ENCODE measurements at regions not wholly inside any gene's neighbourhood (a gene's known extent, or its start where the extent isn't known, plus 50 kb on each side); places are given as distances from the start of the nearest gene placed in this dataset.
A peak's percentile ranks its signal among the peaks of the same experiment; 100 is the strongest.
"Not testable (repeated sequence)": the region's sequence is repeated elsewhere in the genome, so short reads cannot be mapped to it uniquely, and the experiment has no call there.

GRCh38 chr6:62889240-62889639, 322.0 kb upstream of the FKBP1C start:
- DNase-seq: no peak

DNA sequence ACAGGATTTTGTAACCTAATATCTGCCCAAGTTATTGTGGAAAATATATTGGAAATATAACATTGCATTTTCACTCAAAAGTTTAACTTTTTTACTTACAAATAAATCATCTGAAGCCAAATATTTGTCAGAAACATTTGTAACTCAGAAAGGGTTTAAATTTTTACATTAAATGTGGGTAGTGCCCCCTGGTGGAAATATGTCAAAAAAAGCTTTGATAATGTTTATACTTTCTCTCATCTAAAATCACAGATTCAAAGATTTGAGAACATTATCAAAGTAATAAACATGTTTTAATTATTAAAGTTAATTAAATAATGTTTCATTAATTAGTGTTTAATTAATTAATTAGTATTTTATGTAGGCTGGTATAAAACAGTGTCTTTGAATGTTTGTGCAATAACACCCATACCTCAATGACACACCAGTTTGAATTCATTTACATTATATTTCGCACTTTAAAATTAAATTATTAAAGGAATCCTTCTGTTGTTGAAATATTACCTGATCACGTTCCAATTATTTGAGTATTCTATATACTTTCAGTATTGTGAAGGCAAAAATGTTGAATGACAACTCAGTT, 320.1 kb upstream of the FKBP1C start:
- peak in 1 of 2 experiments; percentile 3 for DNase-seq

DNA sequence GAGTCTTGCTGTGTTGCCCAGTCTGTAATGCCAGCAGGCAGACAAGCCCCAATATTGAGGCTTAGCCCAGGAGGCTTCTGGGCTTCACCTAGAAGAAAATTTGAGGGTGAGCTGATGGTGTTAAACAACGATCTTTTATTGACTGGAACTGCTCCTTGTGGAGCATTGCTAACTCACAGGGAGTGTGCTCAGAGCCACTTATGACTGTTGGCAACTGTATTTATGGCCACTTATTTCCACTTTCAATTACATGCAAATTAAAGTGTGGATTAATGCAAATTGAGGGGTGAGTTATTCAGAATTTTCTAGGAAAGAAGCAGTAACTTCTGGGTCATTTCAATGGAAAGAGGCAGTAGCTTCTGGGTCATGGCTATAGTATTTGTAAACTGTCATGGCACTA, 317.2 kb upstream of the FKBP1C start:
- no peak for DNase-seq

DNA sequence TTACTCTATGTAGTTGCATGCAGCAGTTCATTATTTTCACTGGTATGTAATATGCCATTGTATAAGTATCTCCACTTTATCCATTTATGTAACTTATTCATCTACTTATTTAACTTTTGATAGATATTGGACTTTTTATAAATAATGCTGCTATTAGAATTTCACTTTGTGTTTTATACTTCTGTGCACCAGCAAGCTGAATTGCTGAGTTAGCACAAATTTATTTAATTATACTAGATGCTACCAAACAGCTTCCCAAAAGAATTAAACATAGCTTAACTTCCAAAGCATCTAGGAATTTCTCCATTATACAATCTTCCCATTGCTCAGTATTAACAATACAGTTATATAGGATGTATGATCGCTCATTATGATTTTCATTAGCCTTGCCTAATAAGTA, 308.0 kb upstream of the FKBP1C start:
- no peak for DNase-seq

DNA sequence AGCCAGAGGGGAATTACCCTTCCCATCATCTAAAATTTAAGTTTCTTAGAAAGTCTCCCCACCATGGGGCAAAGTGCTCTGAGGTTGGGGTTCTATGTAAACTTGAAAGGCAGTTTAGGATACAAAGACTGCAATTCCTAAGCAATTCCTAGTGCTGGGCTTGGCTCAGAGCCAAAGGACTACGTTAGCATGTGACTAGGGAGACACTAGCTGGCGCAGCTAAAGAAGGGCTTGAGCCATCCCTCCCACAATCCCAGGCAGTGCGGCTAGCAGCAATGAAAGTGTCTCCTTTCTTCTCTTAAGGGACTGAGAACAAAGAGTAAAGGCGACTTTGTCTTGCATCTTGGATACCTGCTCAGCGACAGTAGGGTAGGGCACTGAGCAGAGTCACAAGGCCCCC, 306.6 kb upstream of the FKBP1C start:
- DNase-seq: no peak

DNA sequence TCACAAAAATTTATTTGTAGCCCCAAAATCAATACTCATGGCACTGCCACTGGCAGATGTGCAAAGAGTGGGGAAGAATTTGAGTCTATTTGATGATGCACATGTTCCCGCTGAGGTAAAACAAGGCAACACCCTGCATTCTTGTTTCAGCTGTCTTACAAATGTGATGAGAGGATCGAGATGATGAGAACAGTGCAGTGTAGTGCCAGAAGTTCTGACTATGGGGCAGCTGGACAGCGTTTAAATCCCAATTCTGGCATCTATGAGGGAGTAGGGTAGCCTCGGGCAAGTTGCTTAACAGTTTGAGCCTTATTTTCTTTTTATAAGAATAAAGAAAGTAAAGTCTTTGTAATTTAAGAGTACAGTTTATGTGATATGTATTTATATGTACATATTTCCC, 296.7 kb upstream of the FKBP1C start:
- no peak for DNase-seq

- DNase-seq: no peak
Measured at GRCh38 chr6:62923728-62924127, 287.5 kb upstream of the FKBP1C start.

DNA sequence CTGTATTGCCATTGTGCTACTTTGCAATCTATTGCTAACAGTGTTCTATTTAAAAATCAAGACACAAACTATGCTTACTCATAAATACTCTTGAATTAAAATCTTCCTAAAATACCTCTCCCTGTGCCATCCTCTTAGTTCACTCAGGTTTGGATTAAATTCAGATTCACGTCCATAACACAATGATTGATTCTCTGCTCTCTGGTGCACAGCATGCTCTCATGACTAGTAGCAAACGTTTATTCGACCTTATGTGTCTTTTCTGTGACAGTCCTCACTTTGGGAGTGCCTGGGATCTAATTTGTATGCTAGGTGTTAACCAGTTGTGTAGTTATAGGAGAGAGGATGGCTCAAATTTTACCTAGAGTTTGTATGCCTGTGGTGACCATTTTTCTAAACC, 270.4 kb upstream of the FKBP1C start:
- DNase-seq: no peak

DNA sequence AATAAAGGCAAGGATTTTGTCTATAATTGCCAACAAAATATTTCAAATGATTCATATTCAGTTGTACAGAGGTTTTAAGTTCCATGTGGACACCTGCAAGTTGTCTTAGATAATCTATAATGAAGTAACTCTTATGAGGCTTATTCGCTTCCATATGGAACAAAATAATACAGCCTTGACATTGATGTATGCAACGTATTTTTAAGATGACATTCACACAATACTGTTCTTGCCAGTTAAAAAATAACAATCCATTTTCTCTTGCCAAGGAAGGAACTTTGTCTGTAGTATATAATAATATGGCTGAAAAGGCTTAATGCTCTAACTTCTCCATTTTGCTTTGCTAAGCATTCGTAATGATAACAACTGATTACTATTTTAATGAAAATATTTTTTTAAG, 269.3 kb upstream of the FKBP1C start:
- DNase-seq: no peak

GRCh38 chr6:62968834-62969233, 242.4 kb upstream of the FKBP1C start:
- no peak for DNase-seq

GRCh38 chr6:62971976-62972658, 239.2 kb upstream of the FKBP1C start:
- no peak for DNase-seq

DNA sequence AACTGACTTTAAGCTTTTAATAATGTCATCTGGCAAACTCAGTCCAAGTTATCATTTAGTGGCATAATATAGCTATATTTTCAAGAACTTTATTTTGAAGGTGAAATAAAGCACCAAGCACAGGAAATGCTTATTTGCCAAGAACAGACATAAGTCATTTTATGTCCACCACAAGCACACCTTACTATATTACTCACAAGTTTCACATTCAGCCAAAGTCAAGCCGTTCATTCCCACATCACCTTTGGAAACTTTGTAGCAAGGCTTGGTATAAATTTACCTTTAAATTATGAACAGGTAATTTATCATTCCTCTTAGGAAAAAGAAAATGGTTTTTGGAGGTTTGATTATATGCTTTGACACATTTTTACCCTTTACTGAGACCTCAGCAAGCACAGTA, 236.8 kb upstream of the FKBP1C start:
- DNase-seq: no peak

GRCh38 chr6:62976566-62976965, 234.7 kb upstream of the FKBP1C start:
- no peak for DNase-seq

- DNase-seq: no peak
Measured at GRCh38 chr6:62978920-62979319, 232.3 kb upstream of the FKBP1C start.

DNA sequence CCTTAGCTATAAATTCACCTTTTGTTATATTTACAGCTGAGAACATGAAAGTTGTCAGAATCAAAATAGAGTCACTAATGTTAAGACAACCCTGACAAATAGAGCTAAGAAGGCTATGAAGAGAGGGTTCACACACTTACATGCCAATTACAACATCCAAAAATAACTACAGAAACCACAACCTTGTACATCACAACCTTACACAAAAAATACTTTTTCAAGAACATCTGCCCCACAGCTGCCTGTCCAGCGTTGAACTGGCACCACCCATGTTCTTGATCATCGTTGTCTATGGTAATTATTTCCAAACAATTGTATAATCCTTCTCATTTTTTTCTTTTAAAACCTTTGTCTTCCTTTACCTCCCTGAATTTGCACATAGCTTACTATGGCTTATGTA, 231.2 kb upstream of the FKBP1C start:
- DNase-seq: no peak

GRCh38 chr6:62980724-62981123, 230.5 kb upstream of the FKBP1C start:
- DNase-seq: no peak

GRCh38 chr6:62982951-62983350, 228.3 kb upstream of the FKBP1C start:
- DNase-seq: no peak

DNA sequence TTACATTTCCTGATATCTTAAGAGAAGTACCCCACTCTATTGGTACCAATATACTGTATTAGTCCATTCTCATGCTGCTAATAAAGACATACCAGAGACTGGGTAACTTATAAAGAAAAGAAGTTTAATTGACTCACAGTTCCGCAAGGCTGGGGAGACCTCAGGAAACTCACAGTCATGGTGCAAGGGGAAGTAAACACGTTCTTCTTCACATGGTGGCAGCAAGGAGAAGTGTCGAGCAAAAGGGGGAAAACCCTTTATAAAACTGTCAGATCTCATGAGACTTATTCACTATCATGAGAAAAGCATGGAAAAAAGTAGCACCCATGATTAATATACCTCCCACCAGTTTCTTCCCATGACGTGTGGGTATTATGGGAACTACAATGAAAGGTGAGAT, 219.6 kb upstream of the FKBP1C start:
- DNase-seq: not testable (repeated sequence)

GRCh38 chr6:62993951-62994350, 217.3 kb upstream of the FKBP1C start:
- DNase-seq: no peak

GRCh38 chr6:62998022-62998421, 213.2 kb upstream of the FKBP1C start:
- no peak for DNase-seq

GRCh38 chr6:62999242-62999641, 212.0 kb upstream of the FKBP1C start:
- DNase-seq: not testable (repeated sequence)

DNA sequence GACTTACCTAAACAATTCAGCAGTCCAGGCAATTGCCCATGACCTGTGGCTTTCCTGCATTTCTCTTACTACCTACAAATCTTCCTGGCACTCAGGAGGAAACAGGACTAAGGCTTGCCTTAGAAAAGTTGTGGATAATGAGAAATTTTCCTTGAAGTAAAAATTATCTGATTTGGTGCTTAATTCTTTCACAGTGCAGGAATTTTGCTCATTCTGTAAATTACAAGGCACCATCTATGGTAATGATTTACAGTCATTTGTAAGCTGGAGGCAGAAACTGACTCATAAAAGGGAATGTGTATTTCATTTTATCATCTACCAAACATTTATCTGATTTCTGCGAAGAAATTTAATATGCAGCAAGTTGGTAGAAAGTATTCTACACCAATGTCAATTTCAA, 211.5 kb upstream of the FKBP1C start:
- no peak for DNase-seq

DNA sequence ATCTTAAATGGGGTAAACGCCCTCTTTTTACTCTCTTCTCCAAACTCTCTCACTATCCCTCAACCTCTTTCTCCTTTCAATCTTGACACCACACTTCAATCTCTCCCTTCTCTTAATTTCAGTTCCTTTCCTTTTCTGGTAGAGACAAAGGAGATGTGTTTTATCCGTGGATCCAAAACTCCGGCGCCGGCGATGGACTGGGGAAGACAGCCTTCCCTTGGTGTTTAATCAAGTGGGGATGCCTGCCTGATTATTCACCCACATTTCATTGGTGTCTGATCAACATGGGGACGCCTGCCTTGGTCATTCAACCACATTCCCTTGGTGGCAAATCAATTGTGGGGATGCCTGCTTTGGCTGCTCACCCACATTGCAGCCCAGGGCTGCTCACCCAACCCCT, 205.3 kb upstream of the FKBP1C start:
- not testable (repeated sequence) for DNase-seq

- not testable (repeated sequence) for DNase-seq
Measured at GRCh38 chr6:63010962-63011361, 200.3 kb upstream of the FKBP1C start.

DNA sequence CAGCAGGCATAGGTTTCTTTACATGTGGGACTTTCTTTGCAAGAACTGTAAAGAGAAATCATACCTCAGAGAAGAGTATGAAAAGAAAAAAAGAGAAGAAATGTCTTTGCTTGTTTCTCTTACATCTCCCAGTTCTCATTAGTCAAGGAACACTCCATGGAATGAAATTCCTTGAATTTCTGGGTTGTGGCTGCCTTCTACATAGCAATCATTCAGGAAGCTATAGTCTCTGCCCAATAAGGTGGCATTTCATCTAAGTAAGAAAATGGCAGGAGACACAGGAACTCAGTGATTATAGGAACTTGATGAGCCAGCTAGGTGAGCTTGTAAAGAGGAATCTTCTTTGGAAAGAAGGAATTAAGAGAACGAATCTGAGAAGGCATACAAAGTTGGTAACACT, 197.0 kb upstream of the FKBP1C start:
- DNase-seq: no peak
